ENCODE measurements at regions not wholly inside any gene's neighbourhood (a gene's known extent, or its start where the extent isn't known, plus 50 kb on each side); places are given as distances from the start of the nearest gene placed in this dataset.

DNA sequence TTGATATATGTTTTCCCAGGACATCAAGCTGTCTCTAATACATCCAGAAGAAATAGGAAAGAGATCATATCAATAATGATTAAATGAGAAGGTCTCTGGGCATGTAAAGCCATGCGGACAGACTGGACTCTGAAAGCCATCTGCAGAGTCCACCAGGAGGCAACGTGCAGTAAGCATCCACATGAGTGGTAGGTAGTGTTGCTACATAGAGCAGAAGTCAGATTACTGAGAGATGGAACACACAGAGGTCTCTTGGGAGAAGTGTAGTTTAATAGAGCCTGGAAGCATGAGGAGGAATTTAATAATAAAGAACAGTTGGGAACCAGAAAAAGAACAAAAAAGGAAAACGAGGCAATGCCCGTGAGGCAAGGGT lies 758.1 kb upstream of the DDX18 start:
- Histone ChIP-seq H3K27ac (no peak overlapping the region), H3K4me3 (no peak overlapping the region)

DNA sequence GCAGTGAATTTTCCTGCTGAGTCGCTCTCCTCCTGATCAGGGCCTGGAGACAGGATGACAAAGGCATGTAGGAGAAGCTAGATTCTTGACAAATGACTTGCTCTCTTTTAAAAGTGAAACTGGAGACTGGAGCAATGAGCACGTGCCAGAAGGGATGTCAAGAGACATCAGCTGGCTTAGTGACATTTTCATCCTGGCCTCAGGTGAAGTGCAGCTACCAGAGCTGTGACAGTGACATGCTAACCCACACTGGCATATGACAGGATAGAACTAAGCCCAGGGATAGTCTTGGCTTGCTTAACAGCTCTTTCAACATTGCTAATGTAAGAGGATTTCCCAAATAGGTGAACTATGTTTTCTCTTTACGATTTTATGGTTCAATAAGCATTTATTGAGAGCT lies 757.5 kb upstream of the DDX18 start:
- Histone ChIP-seq H3K4me3 (no peak overlapping the region), H3K27ac (no peak overlapping the region)

DNA sequence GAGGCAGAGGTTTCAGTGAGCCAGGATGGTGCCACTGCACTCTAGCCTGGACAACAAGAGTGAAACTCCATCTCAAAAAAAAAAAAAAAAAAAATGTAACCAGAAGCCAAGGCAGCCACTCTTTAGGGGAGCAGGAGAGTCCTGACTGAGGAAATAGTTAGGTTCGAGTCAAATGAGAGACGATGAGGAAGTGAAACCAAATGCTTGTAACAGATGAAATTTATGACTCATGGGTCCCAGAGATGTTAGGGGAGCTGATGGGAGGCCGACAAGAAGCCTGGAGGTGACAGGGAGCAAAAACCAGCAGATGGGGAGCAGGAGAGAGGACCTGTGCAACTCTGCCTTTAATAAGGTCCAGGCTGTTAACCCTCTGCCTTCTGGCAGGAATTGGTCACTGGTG lies 756.1 kb upstream of the DDX18 start:
- Histone ChIP-seq H3K27ac (no peak overlapping the region), H3K4me3 (no peak overlapping the region)

DNA sequence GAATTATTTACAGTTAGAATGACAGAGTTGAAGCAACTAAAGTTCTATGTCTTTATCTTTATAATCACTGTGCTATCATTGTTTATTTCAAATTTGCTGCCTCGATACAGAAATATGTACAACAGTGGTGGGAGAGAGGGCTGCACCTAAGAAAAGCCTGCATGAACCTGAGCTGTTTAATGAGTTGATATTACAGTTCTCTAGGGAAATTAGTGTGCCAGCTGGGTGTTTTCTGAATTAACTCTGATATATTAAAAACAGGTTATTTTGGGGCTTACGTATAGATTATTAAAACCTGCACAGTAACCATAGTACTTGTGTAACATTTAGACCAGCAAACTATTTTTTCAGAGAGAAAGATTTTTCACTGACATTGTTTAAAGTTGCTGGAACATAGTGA lies 750.5 kb upstream of the DDX18 start:
- H3K27ac ChIP-seq = no peak overlapping the region
- no peak overlapping the region for H3K4me3 ChIP-seq

DNA sequence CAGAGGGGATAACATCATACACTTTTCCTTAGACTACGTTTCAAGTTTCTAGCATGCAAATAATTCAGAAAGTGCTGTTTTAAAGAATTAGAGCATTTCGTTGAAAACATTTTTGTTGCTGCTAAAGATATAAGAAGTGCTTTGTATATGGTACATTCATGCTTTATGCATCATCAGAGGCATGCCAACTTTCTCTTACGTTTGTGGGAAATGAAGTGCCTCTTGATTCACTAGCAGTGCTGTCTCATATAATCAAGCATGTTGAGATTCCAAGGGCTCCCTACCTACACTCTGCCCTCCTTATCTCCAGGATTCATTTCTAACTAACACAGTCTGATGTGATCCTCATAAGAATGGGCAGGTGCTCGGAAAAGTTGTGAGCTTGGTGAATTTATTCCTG lies 748.6 kb upstream of the DDX18 start:
- H3K27ac ChIP-seq = no peak overlapping the region
- H3K4me3 ChIP-seq = no peak overlapping the region

DNA sequence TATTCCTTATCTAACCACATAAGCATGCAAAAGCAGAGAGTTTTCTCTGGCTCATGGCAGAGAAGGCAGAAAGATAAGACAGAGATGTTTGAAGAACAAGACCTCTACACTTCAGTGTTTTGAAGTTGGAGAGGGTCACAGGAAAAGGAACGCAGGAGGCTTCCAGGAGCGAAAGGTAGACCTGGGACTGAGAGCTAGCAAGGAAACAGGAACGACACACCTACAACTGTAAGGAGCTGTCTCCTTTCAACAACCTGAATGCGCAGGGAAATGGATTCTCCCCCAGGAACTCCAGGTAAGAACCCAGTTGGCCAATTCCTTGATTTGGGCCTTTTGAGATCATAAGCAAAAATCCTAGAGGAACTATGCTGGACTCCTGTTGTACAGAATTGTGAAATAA lies 746.6 kb upstream of the DDX18 start:
- Histone ChIP-seq H3K4me3 (no peak overlapping the region), H3K27ac (no peak overlapping the region)

GRCh38 chr2:117068371-117068770 lies 746.1 kb upstream of the DDX18 start:
- H3K4me3 ChIP-seq = no peak overlapping the region
- H3K27ac ChIP-seq = no peak overlapping the region

DNA sequence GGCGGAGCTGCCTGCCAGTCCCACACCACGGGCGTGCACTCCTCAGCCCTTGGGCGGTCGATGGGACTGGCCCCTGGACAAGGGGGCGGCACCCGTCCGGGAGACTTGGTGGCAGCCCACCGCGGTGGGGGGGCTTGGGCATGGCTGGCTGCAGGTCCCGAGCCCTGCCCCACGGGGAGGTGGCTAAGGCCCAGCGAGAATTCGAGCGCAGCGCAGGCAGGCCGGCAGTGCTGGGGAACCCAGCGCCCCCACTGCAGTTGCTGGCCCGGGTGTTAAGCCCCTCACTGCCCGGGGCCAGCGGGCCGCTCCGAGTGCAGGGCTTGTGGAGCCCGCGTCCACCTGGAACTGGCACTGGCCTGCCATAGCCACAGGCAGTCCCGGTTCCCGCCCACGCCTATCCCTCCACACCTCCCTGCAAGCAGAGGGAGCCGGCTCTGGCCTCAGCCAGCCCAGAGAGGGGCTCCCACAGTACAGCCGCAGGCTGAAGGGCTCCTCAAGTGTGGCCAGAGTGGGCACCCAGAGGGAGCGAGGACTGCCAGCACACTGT lies 742.9 kb upstream of the DDX18 start:
- Histone ChIP-seq H3K27ac (no peak overlapping the region), H3K4me3 (no peak overlapping the region)

GRCh38 chr2:117074756-117075155 lies 739.7 kb upstream of the DDX18 start:
- no peak overlapping the region for H3K4me3 ChIP-seq
- no peak overlapping the region for H3K27ac ChIP-seq

- no peak overlapping the region for H3K27ac ChIP-seq
- no peak overlapping the region for H3K4me3 ChIP-seq
Observed at GRCh38 chr2:117085256-117085655, 729.2 kb upstream of the DDX18 start.

DNA sequence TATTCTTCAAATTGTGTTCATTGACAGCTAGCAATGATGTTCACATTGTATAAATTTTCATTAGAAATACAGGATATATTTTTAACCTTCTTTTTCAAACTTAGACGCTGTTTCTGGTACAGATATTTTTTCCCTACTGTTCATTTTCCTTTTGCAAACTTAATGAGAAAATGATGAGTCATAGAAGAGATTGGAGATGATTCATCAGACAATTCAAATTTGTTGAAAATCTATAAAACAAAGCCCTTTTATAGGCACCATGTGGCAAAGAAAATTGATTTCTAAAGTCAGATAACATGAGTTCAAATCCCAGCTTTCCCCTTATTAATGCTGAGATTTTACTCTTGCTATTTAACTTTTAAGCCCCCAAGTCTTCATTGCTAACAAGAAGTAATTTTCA lies 728.8 kb upstream of the DDX18 start:
- H3K27ac ChIP-seq = no peak overlapping the region
- no peak overlapping the region for H3K4me3 ChIP-seq

- no peak overlapping the region for H3K4me3 ChIP-seq
Observed at GRCh38 chr2:117086174-117086942, 728.1 kb upstream of the DDX18 start.

GRCh38 chr2:117086943-117087250 lies 727.6 kb upstream of the DDX18 start:
- Histone ChIP-seq H3K27ac (no peak overlapping the region), H3K4me3 (no peak overlapping the region)

More at GRCh38 chr2:117086174-117086942, 728.1 kb upstream of the DDX18 start:
- no peak overlapping the region for H3K27ac ChIP-seq

- Histone ChIP-seq H3K4me3 (no peak overlapping the region), H3K27ac (no peak overlapping the region)
Observed at GRCh38 chr2:117087535-117088291, 726.8 kb upstream of the DDX18 start.

- H3K27ac ChIP-seq = no peak overlapping the region
- no peak overlapping the region for H3K4me3 ChIP-seq
Observed at GRCh38 chr2:117091041-117091837, 723.3 kb upstream of the DDX18 start.

DNA sequence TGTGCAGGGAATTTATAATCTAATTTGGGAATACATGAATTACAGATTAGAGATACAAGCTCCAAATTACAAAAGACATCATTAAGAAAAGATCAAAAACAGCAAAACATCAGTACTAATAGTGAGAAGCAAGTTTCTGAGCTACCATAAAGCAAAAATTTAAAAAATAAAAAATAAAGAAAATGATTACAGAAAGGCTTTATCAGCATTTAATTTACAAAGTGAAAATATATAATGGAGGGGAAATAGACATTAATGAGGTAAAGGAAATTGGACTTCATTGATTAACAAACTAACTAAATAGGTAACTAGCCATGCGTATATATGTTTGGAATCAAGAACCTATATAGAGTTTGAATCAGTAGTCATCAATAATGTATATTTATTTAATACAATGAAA lies 712.9 kb upstream of the DDX18 start:
- Histone ChIP-seq H3K27ac (no peak overlapping the region), H3K4me3 (no peak overlapping the region)

DNA sequence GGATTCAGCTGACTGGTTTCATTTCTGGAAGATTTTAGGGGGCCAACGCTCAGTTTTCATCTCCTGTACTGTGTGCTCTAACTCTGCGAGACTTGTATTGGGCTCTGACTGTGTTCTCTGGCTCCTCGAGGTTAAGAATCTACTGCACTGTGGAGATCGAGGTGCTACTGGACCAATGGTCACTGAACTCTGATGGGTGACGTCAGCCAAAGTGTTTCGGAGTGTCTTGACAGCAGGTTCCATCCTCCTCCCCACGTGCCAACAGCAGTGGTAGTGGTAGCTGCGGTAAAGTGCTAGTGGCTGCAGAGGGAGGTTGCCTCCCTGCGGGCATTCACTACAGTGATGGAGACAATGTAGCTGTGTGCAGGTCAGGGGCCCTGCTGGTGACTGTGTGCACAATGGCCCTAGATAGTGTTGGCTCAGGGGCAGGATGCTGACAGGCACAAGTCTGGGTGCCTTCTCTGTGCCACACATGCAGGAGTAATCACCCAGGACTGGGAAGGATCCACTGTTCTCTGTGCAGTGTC lies 705.7 kb upstream of the DDX18 start:
- Histone ChIP-seq H3K27ac (no peak overlapping the region), H3K4me3 (no peak overlapping the region)

DNA sequence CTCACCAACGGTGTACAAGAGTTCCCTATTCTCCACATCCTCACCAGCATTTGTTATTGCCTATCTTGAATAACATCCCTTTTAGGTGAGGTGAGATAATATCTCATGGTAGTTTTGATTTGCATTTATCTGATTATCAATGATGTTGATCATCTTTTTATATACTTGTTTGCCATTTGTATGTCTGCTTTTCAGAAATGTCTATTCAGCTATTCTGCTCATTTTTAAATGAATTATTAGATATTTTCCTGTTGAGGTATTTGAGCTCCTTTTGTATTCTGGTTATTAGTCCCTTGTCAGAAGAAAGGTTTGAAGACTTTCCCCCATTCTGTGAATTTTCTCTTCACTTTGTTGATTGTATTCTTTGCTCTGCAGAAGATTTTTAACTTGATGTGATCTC lies 695.5 kb upstream of the DDX18 start:
- Histone ChIP-seq H3K4me3 (no peak overlapping the region), H3K27ac (no peak overlapping the region)

DNA sequence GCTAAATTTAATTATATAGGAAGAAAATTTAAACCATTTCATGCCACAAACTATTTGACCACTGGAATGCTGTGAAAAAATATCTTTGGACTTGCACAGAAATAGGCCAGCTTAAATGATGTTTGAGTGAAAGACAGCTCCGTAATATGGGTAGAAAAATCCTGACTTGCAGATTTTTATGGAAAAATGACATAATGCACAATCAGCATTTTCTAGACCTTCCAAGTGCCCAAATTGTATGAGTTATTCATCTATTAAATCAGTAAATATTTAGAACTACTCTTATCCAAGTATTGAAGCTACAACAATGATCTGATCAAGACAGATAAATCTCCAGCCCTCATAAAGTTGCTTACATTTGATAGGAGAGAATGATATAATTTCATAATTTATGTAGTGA lies 691.1 kb upstream of the DDX18 start:
- Histone ChIP-seq H3K27ac (no peak overlapping the region), H3K4me3 (no peak overlapping the region)

DNA sequence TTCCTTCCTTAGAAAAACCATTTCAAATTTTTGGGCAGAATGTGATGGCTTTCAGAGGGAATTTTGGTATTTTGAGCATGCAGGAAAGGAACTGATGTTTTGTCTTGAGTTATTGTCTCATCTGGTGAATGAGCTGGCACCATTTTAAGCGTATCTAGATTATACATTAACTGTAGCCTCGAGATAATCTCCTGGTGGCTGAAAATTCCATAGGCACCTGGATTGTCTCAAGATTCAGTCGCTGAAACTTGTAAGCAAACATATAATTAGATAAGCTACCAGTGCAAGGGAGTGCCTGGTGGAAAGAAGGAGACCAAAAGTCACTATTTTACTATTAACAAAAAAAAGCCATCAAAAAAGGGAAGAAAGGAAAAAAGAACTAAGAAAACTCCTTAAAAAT lies 687.8 kb upstream of the DDX18 start:
- Histone ChIP-seq H3K4me3 (no peak overlapping the region), H3K27ac (no peak overlapping the region)

Data from skin epidermis (tissue), 12 donors.